Activated CD8-positive, alpha-beta memory T cell treated with anti-CD3 and anti-CD28 coated beads, Interleukin-2, amount 10 ng/mL, durations not matched to agents 7 days and 5 days (primary cell): ENCODE measurements at regions not wholly inside any gene's neighbourhood (a gene's known extent, or its start where the extent isn't known, plus 50 kb on each side); places are given as distances from the start of the nearest gene placed in this dataset.

Experiments
- ATAC-seq: fragments of 150-1000 bp; cut with Tn5 transposase; one replicate; pipeline ENCODE4 v1.10.0; 2021; ENCODE audit warnings: moderate library complexity
- CTCF ChIA-PET: fragments of 350-600 bp; sonication (Branson Sonifier 250); formaldehyde crosslinking; loops from one replicate; lab custom pipeline; 2021; ENCODE audit warnings: antibody characterized with exemption; lab: Charles Lee
- DNase-seq: peaks from one replicate; pipeline ENCODE4 v3.0.0-alpha.2; 2020
- H3K27ac Mint-ChIP-seq: one replicate; pipeline ENCODE4 v1.8.0; 2021; ENCODE audit warnings: mild to moderate bottlenecking, mixed read lengths
- H3K27me3 Mint-ChIP-seq: one replicate; pipeline ENCODE4 v1.8.0; 2021; ENCODE audit warnings: mixed read lengths
- H3K36me3 Mint-ChIP-seq: one replicate; pipeline ENCODE4 v1.8.0; 2021; ENCODE audit warnings: mild to moderate bottlenecking, mixed read lengths
- H3K4me1 Mint-ChIP-seq: one replicate; pipeline ENCODE4 v1.8.0; 2021; ENCODE audit warnings: mixed read lengths
- H3K4me3 Mint-ChIP-seq: one replicate; pipeline ENCODE4 v1.8.0; 2021; ENCODE audit warnings: mild to moderate bottlenecking, moderate library complexity, mixed read lengths
- H3K9me3 Mint-ChIP-seq: one replicate; pipeline ENCODE4 v1.8.0; 2022; ENCODE audit warnings: low read depth, mixed read lengths

- Mint-ChIP-seq H3K36me3 (no peaks in the 10 kb centered on the region), H3K27ac (no peak overlapping the region), H3K4me1 (no peaks in the 10 kb centered on the region), H3K9me3 (no peaks in the 10 kb centered on the region), H3K27me3 (no peaks in the 10 kb centered on the region), H3K4me3 (no peak overlapping the region)
- CTCF ChIA-PET: no interaction called here
- DNase-seq (no peak), ATAC-seq (no peak)
These were observed 262.3 kb upstream of the CADM1 start for GRCh38 chr11:115766561-115766960.

- H3K9me3 Mint-ChIP-seq: no peaks in the 10 kb centered on the region
- H3K27ac Mint-ChIP-seq: no peak overlapping the region
- CTCF ChIA-PET: no interaction called here
- H3K4me1 Mint-ChIP-seq: no peaks in the 10 kb centered on the region
- no peak for ATAC-seq
- peaks cover under 1% of the 10 kb centered on the region for H3K27me3 Mint-ChIP-seq
- no peak overlapping the region for H3K4me3 Mint-ChIP-seq
- DNase-seq: no peak
- H3K36me3 Mint-ChIP-seq: no peaks in the 10 kb centered on the region
These were observed 261.6 kb upstream of the CADM1 start for GRCh38 chr11:115765803-115766239.

GRCh38 chr11:115764176-115764575 lies 260.0 kb upstream of the CADM1 start:
- Mint-ChIP-seq H3K27ac (no peak overlapping the region), H3K27me3 (peaks cover 8% of the 10 kb centered on the region), H3K4me1 (no peaks in the 10 kb centered on the region), H3K36me3 (no peaks in the 10 kb centered on the region), H3K9me3 (no peaks in the 10 kb centered on the region), H3K4me3 (no peak overlapping the region)
- ATAC-seq (no peak), DNase-seq (no peak)
- CTCF ChIA-PET: no interaction called here

GRCh38 chr11:115761817-115762216 lies 257.6 kb upstream of the CADM1 start:
- Mint-ChIP-seq H3K4me3 (no peak overlapping the region), H3K27me3 (peaks cover 14% of the 10 kb centered on the region), H3K27ac (no peak overlapping the region), H3K9me3 (no peaks in the 10 kb centered on the region), H3K36me3 (no peaks in the 10 kb centered on the region), H3K4me1 (no peaks in the 10 kb centered on the region)
- CTCF ChIA-PET: no interaction called here
- DNase-seq (no peak), ATAC-seq (no peak)

- CTCF ChIA-PET: no interaction called here
- Mint-ChIP-seq H3K27ac (no peak overlapping the region), H3K27me3 (peaks cover 14% of the 10 kb centered on the region), H3K9me3 (no peaks in the 10 kb centered on the region), H3K4me1 (no peaks in the 10 kb centered on the region), H3K36me3 (no peaks in the 10 kb centered on the region), H3K4me3 (no peak overlapping the region)
- no peak for ATAC-seq
- DNase-seq: no peak
These were observed 257.1 kb upstream of the CADM1 start for GRCh38 chr11:115761348-115761747.

- H3K9me3 Mint-ChIP-seq: no peaks in the 10 kb centered on the region
- H3K4me3 Mint-ChIP-seq: no peak overlapping the region
- no peaks in the 10 kb centered on the region for H3K36me3 Mint-ChIP-seq
- ATAC-seq (no peak), DNase-seq (no peak)
- no peak overlapping the region for H3K27ac Mint-ChIP-seq
- H3K27me3 Mint-ChIP-seq: peaks cover 14% of the 10 kb centered on the region
- H3K4me1 Mint-ChIP-seq: no peaks in the 10 kb centered on the region
- CTCF ChIA-PET: no interaction called here
These were observed 256.5 kb upstream of the CADM1 start for GRCh38 chr11:115760461-115761320.

GRCh38 chr11:115759622-115760460 lies 255.6 kb upstream of the CADM1 start:
- Mint-ChIP-seq H3K9me3 (no peaks in the 10 kb centered on the region), H3K27me3 (peaks cover 14% of the 10 kb centered on the region), H3K4me1 (no peaks in the 10 kb centered on the region), H3K4me3 (no peak overlapping the region), H3K27ac (no peak overlapping the region), H3K36me3 (no peaks in the 10 kb centered on the region)
- ATAC-seq (no peak), DNase-seq (no peak)
- CTCF ChIA-PET: interaction anchor here (1.4 kb wide), 1 partner anchor 9 kb away, joined by 3 read pairs; no protein-coding TSS in a partner anchor

- Mint-ChIP-seq H3K4me3 (no peak overlapping the region), H3K27me3 (peaks cover 14% of the 10 kb centered on the region), H3K27ac (no peak overlapping the region), H3K9me3 (no peaks in the 10 kb centered on the region), H3K4me1 (no peaks in the 10 kb centered on the region), H3K36me3 (no peaks in the 10 kb centered on the region)
- no peak for DNase-seq
- ATAC-seq: no peak
- CTCF ChIA-PET: no interaction called here
These were observed 253.8 kb upstream of the CADM1 start for GRCh38 chr11:115758011-115758410.

GRCh38 chr11:115751243-115752015 lies 247.2 kb upstream of the CADM1 start:
- Mint-ChIP-seq H3K9me3 (no peaks in the 10 kb centered on the region), H3K36me3 (no peaks in the 10 kb centered on the region), H3K4me3 (no peak overlapping the region), H3K27ac (no peak overlapping the region), H3K27me3 (peaks cover 3% of the 10 kb centered on the region), H3K4me1 (no peaks in the 10 kb centered on the region)
- DNase-seq (no peak), ATAC-seq (no peak)
- CTCF ChIA-PET: interaction anchor here (1.3 kb wide), 1 partner anchor 8 kb away, joined by 3 read pairs; no protein-coding TSS in a partner anchor

GRCh38 chr11:115745610-115746512 lies 241.6 kb upstream of the CADM1 start:
- Mint-ChIP-seq H3K27me3 (peaks cover 3% of the 10 kb centered on the region), H3K27ac (no peak overlapping the region), H3K4me1 (no peaks in the 10 kb centered on the region), H3K36me3 (no peaks in the 10 kb centered on the region), H3K4me3 (no peak overlapping the region), H3K9me3 (peaks cover 3% of the 10 kb centered on the region)
- CTCF ChIA-PET: no interaction called here
- ATAC-seq (no peak), DNase-seq (no peak)

GRCh38 chr11:115745066-115745465 lies 240.9 kb upstream of the CADM1 start:
- ATAC-seq (no peak), DNase-seq (no peak)
- Mint-ChIP-seq H3K4me3 (no peak overlapping the region), H3K27me3 (peaks cover 3% of the 10 kb centered on the region), H3K27ac (no peak overlapping the region), H3K4me1 (no peaks in the 10 kb centered on the region), H3K36me3 (no peaks in the 10 kb centered on the region), H3K9me3 (peaks cover 3% of the 10 kb centered on the region)
- CTCF ChIA-PET: no interaction called here

- peaks cover 3% of the 10 kb centered on the region for H3K27me3 Mint-ChIP-seq
- CTCF ChIA-PET: no interaction called here
- no peak overlapping the region for H3K27ac Mint-ChIP-seq
- no peak for DNase-seq
- H3K4me3 Mint-ChIP-seq: no peak overlapping the region
- no peaks in the 10 kb centered on the region for H3K36me3 Mint-ChIP-seq
- H3K9me3 Mint-ChIP-seq: peaks cover 3% of the 10 kb centered on the region
- no peak for ATAC-seq
- H3K4me1 Mint-ChIP-seq: no peaks in the 10 kb centered on the region
These were observed 239.5 kb upstream of the CADM1 start for GRCh38 chr11:115743719-115744118.
